ENCODE measurements at regions not wholly inside any gene's neighbourhood (a gene's known extent, or its start where the extent isn't known, plus 50 kb on each side); places are given as distances from the start of the nearest gene placed in this dataset.

DNA sequence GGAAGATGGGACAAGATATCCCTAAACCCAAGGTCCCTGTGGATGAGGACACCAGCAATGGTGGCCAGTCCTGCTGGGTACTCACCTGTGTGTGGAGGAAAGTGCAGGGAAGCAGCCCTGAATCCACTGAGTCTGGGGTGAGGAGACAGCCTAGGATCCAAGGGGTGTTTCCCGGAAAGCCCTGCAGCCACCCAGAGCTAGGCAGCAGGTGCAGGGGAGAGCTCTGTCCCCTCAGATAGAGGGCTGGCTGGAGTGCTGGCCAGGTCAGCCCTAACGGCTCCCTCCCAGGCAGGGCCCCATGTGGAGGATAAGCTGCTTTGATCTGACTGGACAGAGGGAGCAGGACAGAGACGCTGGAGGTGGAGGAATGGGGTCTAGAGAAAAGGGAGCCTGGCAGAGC, 344.7 kb upstream of the IRX4 start:
- Histone ChIP-seq H4K20me1 (ENCODE audit: low read depth) (no peaks in the 10 kb centered on the region), H3K4me1 (no peaks in the 10 kb centered on the region), H3K9ac (no peak overlapping the region), H3F3A (ENCODE audit: low read depth) (peaks cover 5% of the 10 kb centered on the region), H3K27ac (no peak overlapping the region), H3K4me3 (no peak overlapping the region), H3K79me2 (ENCODE audit: low read depth) (no peaks in the 10 kb centered on the region), H2AFZ (replicated peaks) (no peak overlapping the region), H3K4me2 (no peak overlapping the region), H3K36me3 (no peaks in the 10 kb centered on the region), H3K27me3 (no peaks in the 10 kb centered on the region), H3K9me3 (ENCODE audit: low read depth) (no peaks in the 10 kb centered on the region)
- H3K36me3 Mint-ChIP-seq = no peaks in the 10 kb centered on the region
- TF ChIP-seq EZH2phosphoT487 (IDR thresholded peaks at IDR 0.05) = no peak
- no peak for TF ChIP-seq EZH2 (IDR thresholded peaks at IDR 0.05)
- TF ChIP-seq CTCF (IDR thresholded peaks at IDR 0.05) = no peak
- H3K4me3 Mint-ChIP-seq = no peak overlapping the region
- H3K27me3 Mint-ChIP-seq (ENCODE audit: insufficient read depth, low read depth) = peaks cover 8% of the 10 kb centered on the region
- H3K9me3 Mint-ChIP-seq = peaks cover 2% of the 10 kb centered on the region
- DNase-seq (ENCODE audit: low spot score) = no peak
- H3K27ac Mint-ChIP-seq = no peak overlapping the region
- H3K4me1 Mint-ChIP-seq = peaks cover 12% of the 10 kb centered on the region

- peaks cover 12% of the 10 kb centered on the region for H3K4me1 Mint-ChIP-seq
- TF ChIP-seq EZH2phosphoT487 (IDR thresholded peaks at IDR 0.05) = no peak
- no peak for TF ChIP-seq CTCF (IDR thresholded peaks at IDR 0.05)
- no peak for TF ChIP-seq EZH2 (IDR thresholded peaks at IDR 0.05)
- H3K27ac ChIP-seq = no peak overlapping the region
- H3K4me2 ChIP-seq = no peak overlapping the region
- H3F3A ChIP-seq (ENCODE audit: low read depth) = peaks cover 5% of the 10 kb centered on the region
- H3K27me3 Mint-ChIP-seq (ENCODE audit: insufficient read depth, low read depth) = peaks cover 8% of the 10 kb centered on the region
- H3K27me3 ChIP-seq = no peaks in the 10 kb centered on the region
- DNase-seq (ENCODE audit: low spot score) = no peak
- H2AFZ ChIP-seq (replicated peaks) = no peak overlapping the region
- no peaks in the 10 kb centered on the region for H3K79me2 ChIP-seq (ENCODE audit: low read depth)
- no peak overlapping the region for H3K9ac ChIP-seq
- no peaks in the 10 kb centered on the region for H3K36me3 ChIP-seq
- no peaks in the 10 kb centered on the region for H3K9me3 Mint-ChIP-seq
- no peak overlapping the region for H3K4me3 ChIP-seq
- H3K27ac Mint-ChIP-seq = no peak overlapping the region
- no peak overlapping the region for H3K4me3 Mint-ChIP-seq
- H3K36me3 Mint-ChIP-seq = no peaks in the 10 kb centered on the region
- H3K4me1 ChIP-seq = no peaks in the 10 kb centered on the region
- H4K20me1 ChIP-seq (ENCODE audit: low read depth) = no peaks in the 10 kb centered on the region
- no peaks in the 10 kb centered on the region for H3K9me3 ChIP-seq (ENCODE audit: low read depth)
These were observed 342.0 kb upstream of the IRX4 start for GRCh38 chr5:2224689-2225088.

GRCh38 chr5:2223303-2223702, 340.6 kb upstream of the IRX4 start:
- no peak overlapping the region for H3K4me3 Mint-ChIP-seq
- peaks cover 11% of the 10 kb centered on the region for H3K4me1 Mint-ChIP-seq

More at GRCh38 chr5:2223303-2223702, 340.6 kb upstream of the IRX4 start:
- Mint-ChIP-seq H3K9me3 (peaks cover 9% of the 10 kb centered on the region), H3K27ac (peak overlapping the region; percentile 32), H3K27me3 (ENCODE audit: insufficient read depth, low read depth) (peaks cover 14% of the 10 kb centered on the region), H3K36me3 (no peaks in the 10 kb centered on the region)
- H3F3A ChIP-seq (ENCODE audit: low read depth) = peaks cover 5% of the 10 kb centered on the region
- H3K79me2 ChIP-seq (ENCODE audit: low read depth) = no peaks in the 10 kb centered on the region
- no peak overlapping the region for H2AFZ ChIP-seq (replicated peaks)
- DNase-seq (ENCODE audit: low spot score) = no peak
- no peaks in the 10 kb centered on the region for H3K9me3 ChIP-seq (ENCODE audit: low read depth)
- H3K4me3 ChIP-seq = no peak overlapping the region
- H3K4me1 ChIP-seq = no peaks in the 10 kb centered on the region
- H4K20me1 ChIP-seq (ENCODE audit: low read depth) = no peaks in the 10 kb centered on the region
- H3K36me3 ChIP-seq = no peaks in the 10 kb centered on the region
- no peak overlapping the region for H3K27ac ChIP-seq
- no peak overlapping the region for H3K9ac ChIP-seq
- H3K27me3 ChIP-seq = no peaks in the 10 kb centered on the region
- TF ChIP-seq EZH2 (IDR thresholded peaks at IDR 0.05) (no peak), CTCF (IDR thresholded peaks at IDR 0.05) (no peak), EZH2phosphoT487 (IDR thresholded peaks at IDR 0.05) (no peak)
- H3K4me2 ChIP-seq = no peak overlapping the region

Measured in neural progenitor cell (in vitro differentiated cells).